Activated CD4-positive, CD25-positive, alpha-beta regulatory T cell (primary cell): ENCODE measurements at regions not wholly inside any gene's neighbourhood (a gene's known extent, or its start where the extent isn't known, plus 50 kb on each side); places are given as distances from the start of the nearest gene placed in this dataset.

Experiments used
- DNase-seq, 4 experiments: peaks; one replicate each; lab custom pipeline; 2025; lab: John Stamatoyannopoulos, UW

GRCh38 chr14:95442016-95442632 lies 74.3 kb downstream of the SYNE3 start:
- DNase-seq, result no peak

GRCh38 chr14:95440951-95441350 lies 75.5 kb downstream of the SYNE3 start:
- no peak for DNase-seq

- no peak for DNase-seq
Measured at GRCh38 chr14:95440496-95440895, 76.0 kb downstream of the SYNE3 start.

- no peak for DNase-seq
Measured at GRCh38 chr14:95439881-95440280, 76.6 kb downstream of the SYNE3 start.

DNA sequence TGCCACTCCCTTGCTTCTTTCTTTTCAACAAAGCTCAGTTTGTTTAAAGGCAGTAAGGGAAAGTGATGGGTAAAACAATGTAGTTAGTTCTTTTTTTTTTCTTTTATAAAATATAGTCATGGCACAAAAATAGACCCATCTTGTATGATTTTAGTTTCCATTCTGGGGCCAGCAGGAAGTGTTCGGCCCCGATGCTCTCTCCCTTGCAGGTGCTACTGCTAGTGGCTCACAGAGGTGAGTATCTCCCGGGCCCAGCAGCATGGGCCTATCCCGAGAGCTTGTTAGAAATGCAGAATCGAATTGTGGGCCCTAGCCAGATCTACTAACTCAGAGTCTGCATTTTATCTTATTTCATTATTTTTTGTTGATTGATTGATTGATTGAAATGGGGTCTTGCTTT lies 78.7 kb downstream of the SYNE3 start:
- DNase-seq, result no peak

- DNase-seq, result no peak
Measured at GRCh38 chr14:95436354-95436753, 80.1 kb downstream of the SYNE3 start.

- DNase-seq, result no peak
Measured at GRCh38 chr14:95434121-95434520, 82.3 kb downstream of the SYNE3 start.

- no peak for DNase-seq
Measured at GRCh38 chr14:95433094-95433478, 83.4 kb downstream of the SYNE3 start.

GRCh38 chr14:95432144-95433093 lies 84.0 kb downstream of the SYNE3 start:
- DNase-seq, result no peak

- no peak for DNase-seq
Measured at GRCh38 chr14:95431199-95432143, 85.0 kb downstream of the SYNE3 start.

GRCh38 chr14:95428557-95428956 lies 87.9 kb downstream of the SYNE3 start:
- no peak for DNase-seq

DNA sequence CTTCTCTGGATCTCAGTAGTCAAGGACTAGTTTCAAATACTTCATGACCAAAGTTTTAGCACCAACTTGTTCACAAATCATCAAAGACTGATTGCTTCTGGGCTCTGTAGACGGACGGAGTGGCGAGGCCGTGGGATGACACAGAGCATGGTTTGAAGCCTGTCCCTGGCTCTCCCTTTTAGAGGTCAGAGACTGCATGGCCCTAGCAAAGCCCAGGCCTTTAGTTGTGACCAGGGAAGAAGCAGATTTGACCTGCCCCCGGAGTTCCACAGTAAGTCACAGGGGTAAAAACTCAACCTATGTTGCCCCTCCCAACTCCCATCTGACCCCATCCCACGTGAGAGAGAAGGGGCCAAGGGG lies 90.4 kb downstream of the SYNE3 start:
- DNase-seq, result no peak

GRCh38 chr14:95425369-95426115 lies 90.9 kb downstream of the SYNE3 start:
- no peak for DNase-seq

- DNase-seq, result no peak
Measured at GRCh38 chr14:95424529-95424928, 91.9 kb downstream of the SYNE3 start.

DNA sequence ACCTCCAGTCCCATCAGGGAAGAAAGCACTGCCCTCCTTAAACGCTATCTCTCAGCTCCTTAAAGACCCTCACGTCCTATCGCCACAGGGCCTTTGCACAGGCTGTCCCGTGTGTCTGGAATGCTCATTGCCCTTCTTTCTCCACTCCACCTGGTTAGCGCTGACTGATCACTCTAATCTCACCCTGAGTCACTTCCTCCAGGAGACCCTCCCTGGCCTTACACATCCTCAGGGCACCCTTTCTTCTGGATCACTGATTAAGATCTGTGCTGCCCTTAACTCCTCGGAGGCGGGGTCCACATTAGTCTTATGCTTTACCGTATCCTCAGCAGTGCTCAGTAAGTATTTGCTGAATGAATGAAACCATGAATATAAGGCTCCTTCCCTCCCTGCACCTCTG lies 94.7 kb downstream of the SYNE3 start:
- no peak for DNase-seq

DNA sequence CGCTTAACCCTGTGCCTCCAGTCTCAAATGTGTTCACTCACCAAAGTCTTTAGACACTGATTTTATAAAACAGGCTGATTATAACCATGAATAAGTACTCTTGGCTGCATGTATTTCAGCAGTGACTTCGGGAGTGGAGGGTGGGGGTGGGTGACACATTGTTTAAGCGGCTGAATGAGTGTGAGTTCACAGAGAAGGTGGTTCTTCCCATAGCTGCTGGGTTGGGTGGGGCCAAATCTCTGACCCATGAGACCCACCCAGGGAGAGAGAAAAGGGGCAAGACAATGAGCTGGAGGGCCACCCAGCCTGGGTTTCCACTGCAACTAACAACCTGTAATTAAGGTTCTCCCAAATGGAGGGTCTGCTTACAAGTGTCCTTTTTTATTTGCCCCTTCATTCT lies 96.4 kb downstream of the SYNE3 start:
- DNase-seq, result no peak

DNA sequence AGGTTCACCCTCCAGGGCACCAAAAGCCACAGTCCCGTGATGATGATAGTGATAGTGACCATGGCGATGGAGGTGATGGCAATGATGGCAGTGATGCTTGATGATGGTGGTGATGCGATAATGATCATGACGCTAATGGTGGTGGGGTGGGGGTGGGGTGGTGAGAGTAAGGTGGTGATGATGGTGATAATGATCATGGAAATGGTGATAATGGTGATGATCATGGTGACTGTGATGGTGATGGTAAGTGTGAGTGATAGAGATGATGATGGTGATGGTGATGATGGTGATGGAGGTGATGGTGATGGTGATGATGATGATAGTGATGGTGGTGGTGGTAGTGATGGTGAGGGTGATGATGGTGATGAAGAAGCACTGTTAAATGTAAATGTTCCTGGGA lies 96.9 kb downstream of the SYNE3 start:
- no peak for DNase-seq

DNA sequence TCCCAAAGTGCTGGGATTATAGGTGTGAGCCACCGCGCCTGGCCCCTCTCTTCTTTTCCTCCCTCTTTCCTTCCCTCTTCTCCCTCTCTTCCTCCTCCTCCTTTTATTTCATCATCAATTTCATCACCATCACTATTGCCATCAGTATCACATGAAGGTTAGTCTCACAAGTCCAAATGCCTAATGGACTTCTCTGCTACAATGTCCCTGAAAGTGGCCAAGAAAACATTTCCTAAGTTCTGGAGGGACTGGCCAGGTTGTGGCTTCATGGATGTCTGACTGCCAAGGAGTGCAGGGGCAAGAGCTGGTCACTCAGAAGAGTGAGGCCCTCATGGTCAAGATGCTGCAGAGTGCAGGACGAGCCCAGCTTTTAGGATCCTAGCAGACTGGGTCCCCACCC lies 97.6 kb downstream of the SYNE3 start:
- no peak for DNase-seq

DNA sequence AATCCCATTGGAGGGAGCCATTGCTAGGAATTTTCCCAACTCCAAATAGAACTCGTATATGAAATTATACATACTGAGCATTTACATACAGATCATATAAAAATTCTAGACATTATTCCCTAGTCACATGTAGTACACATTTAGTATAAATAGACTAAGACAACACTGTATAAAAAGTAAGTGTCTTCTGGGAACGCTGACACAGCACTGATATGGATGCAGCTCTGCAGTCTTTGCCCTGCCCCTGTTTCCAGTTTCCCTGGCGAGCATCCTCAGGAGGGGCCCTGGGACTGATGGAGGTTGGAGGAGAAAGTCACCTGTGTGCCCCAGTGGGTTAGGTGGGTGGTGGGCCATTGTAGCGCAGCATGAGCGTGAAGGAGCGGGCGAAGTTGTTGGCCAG lies 97.8 kb upstream of the CLMN start:
- no peak for DNase-seq

DNA sequence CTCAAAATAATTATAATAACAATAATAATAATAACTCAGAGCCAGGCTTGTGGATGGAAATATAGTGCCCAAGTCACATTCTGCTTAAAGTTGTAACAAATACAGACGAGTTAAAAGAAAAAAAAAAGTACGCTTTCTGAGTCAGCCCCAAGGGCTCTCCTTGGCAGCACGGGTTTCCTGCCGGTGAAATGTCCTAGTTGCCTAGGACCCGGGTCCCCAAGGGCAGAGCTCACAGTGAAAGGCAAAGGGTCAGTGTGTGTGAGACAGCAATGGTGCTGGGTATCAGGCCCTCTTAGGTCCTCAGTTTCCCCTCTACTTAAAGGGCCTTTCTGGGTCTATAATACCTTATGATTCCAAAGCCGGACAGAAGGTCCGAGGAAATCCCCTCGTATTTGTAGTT lies 96.3 kb upstream of the CLMN start:
- no peak for DNase-seq

GRCh38 chr14:95413289-95414215 lies 93.8 kb upstream of the CLMN start:
- no peak for DNase-seq
